Body of pancreas (tissue), 4 donors: ENCODE measurements at regions not wholly inside any gene's neighbourhood (a gene's known extent, or its start where the extent isn't known, plus 50 kb on each side); places are given as distances from the start of the nearest gene placed in this dataset.
"Not testable (repeated sequence)": the region's sequence is repeated elsewhere in the genome, so short reads cannot be mapped to it uniquely, and the experiment has no call there.

Experiments used
- POLR2A ChIP-seq, 3 donors: fragments of 450-650 bp; IDR thresholded peaks; one replicate each; pipeline ENCODE4 v1.6.1; 2016; ENCODE audit warnings: antibody characterized with exemption in 3 of 3, mild to moderate bottlenecking in 2 of 3
- TF ChIP-seq, protein P1 (sequence below), 7 experiments: fragments of 450-650 bp in 4 of 7; fragments of 200-600 bp in 3 of 7; sonication (generic) in 3 of 7; IDR thresholded peaks; one replicate each; pipeline ENCODE4 v1.5.1; 2016 to 2019; ENCODE audit warnings: antibody characterized with exemption in 7 of 7

DNA sequence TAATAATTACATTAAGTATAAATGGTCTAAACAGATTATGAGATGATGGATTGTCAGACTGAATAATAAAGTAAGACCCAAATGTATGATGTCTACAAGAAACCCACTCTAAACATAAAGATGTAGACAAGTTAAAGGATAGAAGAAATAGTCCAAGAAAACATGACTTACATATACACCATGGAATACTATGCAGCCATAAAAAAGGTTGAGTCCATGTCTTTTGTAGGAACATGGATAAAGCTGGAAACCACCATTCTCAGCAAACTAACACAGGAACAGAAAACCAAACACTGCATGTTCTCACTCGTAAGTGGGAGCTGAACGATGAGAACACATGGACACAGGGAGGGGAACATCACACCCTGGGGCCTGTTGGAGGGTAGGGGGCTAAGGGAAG lies 202.2 kb downstream of the ACTR3B start:
- TF ChIP-seq, protein P1, sequence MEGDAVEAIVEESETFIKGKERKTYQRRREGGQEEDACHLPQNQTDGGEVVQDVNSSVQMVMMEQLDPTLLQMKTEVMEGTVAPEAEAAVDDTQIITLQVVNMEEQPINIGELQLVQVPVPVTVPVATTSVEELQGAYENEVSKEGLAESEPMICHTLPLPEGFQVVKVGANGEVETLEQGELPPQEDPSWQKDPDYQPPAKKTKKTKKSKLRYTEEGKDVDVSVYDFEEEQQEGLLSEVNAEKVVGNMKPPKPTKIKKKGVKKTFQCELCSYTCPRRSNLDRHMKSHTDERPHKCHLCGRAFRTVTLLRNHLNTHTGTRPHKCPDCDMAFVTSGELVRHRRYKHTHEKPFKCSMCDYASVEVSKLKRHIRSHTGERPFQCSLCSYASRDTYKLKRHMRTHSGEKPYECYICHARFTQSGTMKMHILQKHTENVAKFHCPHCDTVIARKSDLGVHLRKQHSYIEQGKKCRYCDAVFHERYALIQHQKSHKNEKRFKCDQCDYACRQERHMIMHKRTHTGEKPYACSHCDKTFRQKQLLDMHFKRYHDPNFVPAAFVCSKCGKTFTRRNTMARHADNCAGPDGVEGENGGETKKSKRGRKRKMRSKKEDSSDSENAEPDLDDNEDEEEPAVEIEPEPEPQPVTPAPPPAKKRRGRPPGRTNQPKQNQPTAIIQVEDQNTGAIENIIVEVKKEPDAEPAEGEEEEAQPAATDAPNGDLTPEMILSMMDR (IDR thresholded peaks at IDR 0.05): not testable (repeated sequence)
- not testable (repeated sequence) for TF ChIP-seq POLR2A (IDR thresholded peaks at IDR 0.05)
